Activated CD4-positive, alpha-beta T cell treated with anti-CD3 and anti-CD28 coated beads for 36 hours (primary cell): ENCODE measurements at regions not wholly inside any gene's neighbourhood (a gene's known extent, or its start where the extent isn't known, plus 50 kb on each side); places are given as distances from the start of the nearest gene placed in this dataset.
"Not testable (repeated sequence)": the region's sequence is repeated elsewhere in the genome, so short reads cannot be mapped to it uniquely, and the experiment has no call there.

ENCODE experiments used
- ATAC-seq: fragments of 200-7000 bp; cut with Tn5 transposase; one replicate; pipeline ENCODE4 v1.10.0; 2021; ENCODE audit warnings: mild to moderate bottlenecking, moderate library complexity
- CTCF ChIA-PET: fragments of 350-600 bp; sonication (Branson Sonifier 250); formaldehyde crosslinking; loops from one replicate; lab custom pipeline; 2021; ENCODE audit warnings: antibody characterized with exemption; lab: Charles Lee
- POLR2A ChIA-PET: fragments of 350-600 bp; sonication (Branson Sonifier 250); formaldehyde crosslinking; loops from one replicate; lab custom pipeline; 2021; ENCODE audit warnings: antibody characterized with exemption, inconsistent platforms; lab: Charles Lee
- DNase-seq: peaks from one replicate; pipeline ENCODE4 v3.0.0-alpha.2; 2020
- H3K27ac Mint-ChIP-seq: one replicate; pipeline ENCODE4 v1.8.0; 2021; ENCODE audit warnings: mixed read lengths
- H3K27me3 Mint-ChIP-seq: one replicate; pipeline ENCODE4 v1.8.0; 2021; ENCODE audit warnings: mixed read lengths
- H3K36me3 Mint-ChIP-seq: one replicate; pipeline ENCODE4 v1.8.0; 2021; ENCODE audit warnings: low read depth, mixed read lengths
- H3K4me1 Mint-ChIP-seq: one replicate; pipeline ENCODE4 v1.8.0; 2021; ENCODE audit warnings: mixed read lengths
- H3K4me3 Mint-ChIP-seq: one replicate; pipeline ENCODE4 v1.8.0; 2021; ENCODE audit warnings: mild to moderate bottlenecking, moderate library complexity, mixed read lengths
- H3K9me3 Mint-ChIP-seq: one replicate; pipeline ENCODE4 v1.8.0; 2021; ENCODE audit warnings: low read depth, mixed read lengths
- intact Hi-C, 2 experiments: fragments of 100-400 bp; cut with DNase I in 1 of 2; cut with micrococcal nuclease in 1 of 2; formaldehyde crosslinking; loops; one replicate each; pipeline versions ENCODE4 v1.14.2 to v1.15.1; 2022 to 2024; cut with DNase I, micrococcal nuclease

- Mint-ChIP-seq H3K4me1 (no peaks in the 10 kb centered on the region), H3K27ac (no peak overlapping the region), H3K36me3 (no peaks in the 10 kb centered on the region), H3K4me3 (no peak overlapping the region), H3K9me3 (peaks cover 5% of the 10 kb centered on the region), H3K27me3 (no peaks in the 10 kb centered on the region)
- ATAC-seq = no peak
- no peak for DNase-seq
- ChIA-PET POLR2A (no interaction called here), CTCF (no interaction called here)
- intact Hi-C loops = no loop called here
These were observed 949.6 kb upstream of the PRKX start for GRCh38 chrX:4663085-4663484.

GRCh38 chrX:4661771-4662170 lies 948.3 kb upstream of the PRKX start:
- CTCF ChIA-PET = no interaction called here

GRCh38 chrX:4656419-4656818 lies 943.0 kb upstream of the PRKX start:
- Mint-ChIP-seq H3K4me3 (no peak overlapping the region), H3K27me3 (no peaks in the 10 kb centered on the region), H3K36me3 (no peaks in the 10 kb centered on the region), H3K4me1 (no peaks in the 10 kb centered on the region), H3K9me3 (peaks cover 4% of the 10 kb centered on the region), H3K27ac (no peak overlapping the region)
- ChIA-PET CTCF (no interaction called here), POLR2A (no interaction called here)
- intact Hi-C loops = no loop called here
- ATAC-seq = no peak
- DNase-seq = no peak

More at GRCh38 chrX:4661771-4662170, 948.3 kb upstream of the PRKX start:
- Mint-ChIP-seq H3K4me3 (no peak overlapping the region), H3K36me3 (no peaks in the 10 kb centered on the region), H3K27ac (no peak overlapping the region), H3K27me3 (no peaks in the 10 kb centered on the region), H3K9me3 (peaks cover 4% of the 10 kb centered on the region), H3K4me1 (no peaks in the 10 kb centered on the region)
- ATAC-seq (no peak), DNase-seq (no peak)
- intact Hi-C loops = no loop called here
- POLR2A ChIA-PET = no interaction called here

- Mint-ChIP-seq H3K4me1 (no peaks in the 10 kb centered on the region), H3K9me3 (peaks cover 4% of the 10 kb centered on the region), H3K27me3 (no peaks in the 10 kb centered on the region), H3K36me3 (no peaks in the 10 kb centered on the region), H3K27ac (no peak overlapping the region), H3K4me3 (no peak overlapping the region)
- intact Hi-C loops = no loop called here
- ATAC-seq = no peak
- ChIA-PET POLR2A (no interaction called here), CTCF (no interaction called here)
- DNase-seq = no peak
These were observed 942.3 kb upstream of the PRKX start for GRCh38 chrX:4655743-4656142.

- no peak overlapping the region for H3K4me3 Mint-ChIP-seq
- ATAC-seq = no peak
- DNase-seq = no peak
- intact Hi-C loops = no loop called here
- H3K36me3 Mint-ChIP-seq = no peaks in the 10 kb centered on the region
- H3K27ac Mint-ChIP-seq = no peak overlapping the region
- no peaks in the 10 kb centered on the region for H3K27me3 Mint-ChIP-seq
- ChIA-PET CTCF (no interaction called here), POLR2A (no interaction called here)
- H3K4me1 Mint-ChIP-seq = no peaks in the 10 kb centered on the region
- no peaks in the 10 kb centered on the region for H3K9me3 Mint-ChIP-seq
These were observed 928.7 kb upstream of the PRKX start for GRCh38 chrX:4642114-4642513.

GRCh38 chrX:4638036-4638435 lies 924.6 kb upstream of the PRKX start:
- CTCF ChIA-PET = no interaction called here
- ATAC-seq (no peak), DNase-seq (no peak)
- H3K27me3 Mint-ChIP-seq = no peaks in the 10 kb centered on the region
- H3K36me3 Mint-ChIP-seq = no peaks in the 10 kb centered on the region
- intact Hi-C loops = no loop called here
- POLR2A ChIA-PET = no interaction called here
- H3K9me3 Mint-ChIP-seq = no peaks in the 10 kb centered on the region
- H3K4me1 Mint-ChIP-seq = no peaks in the 10 kb centered on the region
- H3K4me3 Mint-ChIP-seq = no peak overlapping the region
- H3K27ac Mint-ChIP-seq = no peak overlapping the region

- DNase-seq (no peak), ATAC-seq (no peak)
- H3K9me3 Mint-ChIP-seq = no peaks in the 10 kb centered on the region
- CTCF ChIA-PET = interaction anchor here (0.8 kb wide), 1 partner anchor 1476 kb away, joined by 3 read pairs; no protein-coding TSS in a partner anchor
- intact Hi-C loops = no loop called here
- H3K36me3 Mint-ChIP-seq = no peaks in the 10 kb centered on the region
- no peaks in the 10 kb centered on the region for H3K27me3 Mint-ChIP-seq
- POLR2A ChIA-PET = no interaction called here
- H3K27ac Mint-ChIP-seq = no peak overlapping the region
- no peaks in the 10 kb centered on the region for H3K4me1 Mint-ChIP-seq
- H3K4me3 Mint-ChIP-seq = no peak overlapping the region
These were observed 914.0 kb upstream of the PRKX start for GRCh38 chrX:4627414-4627813.

GRCh38 chrX:4622486-4623167 lies 909.2 kb upstream of the PRKX start:
- Mint-ChIP-seq H3K27ac (no peak overlapping the region), H3K4me1 (no peaks in the 10 kb centered on the region), H3K4me3 (no peak overlapping the region), H3K9me3 (peaks cover 2% of the 10 kb centered on the region), H3K36me3 (no peaks in the 10 kb centered on the region), H3K27me3 (no peaks in the 10 kb centered on the region)
- CTCF ChIA-PET = no interaction called here
- intact Hi-C loops = no loop called here
- no peak for DNase-seq
- POLR2A ChIA-PET = no interaction called here
- no peak for ATAC-seq

- H3K27ac Mint-ChIP-seq, H3K4me3 Mint-ChIP-seq, CTCF ChIA-PET, POLR2A ChIA-PET, H3K27me3 Mint-ChIP-seq, ATAC-seq, H3K9me3 Mint-ChIP-seq, H3K36me3 Mint-ChIP-seq, H3K4me1 Mint-ChIP-seq, DNase-seq, intact Hi-C loops: not testable (repeated sequence)
These were observed 900.2 kb upstream of the PRKX start for GRCh38 chrX:4613651-4614050.

GRCh38 chrX:4588893-4589292 lies 875.4 kb upstream of the PRKX start:
- DNase-seq (no peak), ATAC-seq (no peak)
- no peak overlapping the region for H3K4me3 Mint-ChIP-seq
- H3K9me3 Mint-ChIP-seq = peaks cover 5% of the 10 kb centered on the region
- no peak overlapping the region for H3K27ac Mint-ChIP-seq
- no peaks in the 10 kb centered on the region for H3K4me1 Mint-ChIP-seq
- POLR2A ChIA-PET = no interaction called here
- CTCF ChIA-PET = no interaction called here
- intact Hi-C loops = no loop called here
- no peaks in the 10 kb centered on the region for H3K27me3 Mint-ChIP-seq
- no peaks in the 10 kb centered on the region for H3K36me3 Mint-ChIP-seq

- H3K36me3 Mint-ChIP-seq = no peaks in the 10 kb centered on the region
- no peak overlapping the region for H3K4me3 Mint-ChIP-seq
- no peaks in the 10 kb centered on the region for H3K4me1 Mint-ChIP-seq
- H3K27me3 Mint-ChIP-seq = no peaks in the 10 kb centered on the region
- ChIA-PET CTCF (no interaction called here), POLR2A (no interaction called here)
- H3K9me3 Mint-ChIP-seq = peaks cover 5% of the 10 kb centered on the region
- DNase-seq (no peak), ATAC-seq (no peak)
- intact Hi-C loops = no loop called here
- H3K27ac Mint-ChIP-seq = no peak overlapping the region
These were observed 875.0 kb upstream of the PRKX start for GRCh38 chrX:4588466-4588865.

GRCh38 chrX:4588056-4588455 lies 874.6 kb upstream of the PRKX start:
- intact Hi-C loops = no loop called here
- no peak for ATAC-seq
- CTCF ChIA-PET = no interaction called here
- DNase-seq = no peak
- H3K36me3 Mint-ChIP-seq = no peaks in the 10 kb centered on the region
- POLR2A ChIA-PET = no interaction called here
- H3K27ac Mint-ChIP-seq = no peak overlapping the region
- no peaks in the 10 kb centered on the region for H3K27me3 Mint-ChIP-seq
- no peaks in the 10 kb centered on the region for H3K4me1 Mint-ChIP-seq
- peaks cover 5% of the 10 kb centered on the region for H3K9me3 Mint-ChIP-seq
- H3K4me3 Mint-ChIP-seq = no peak overlapping the region
